Keratinocyte (primary cell): ENCODE measurements at regions not wholly inside any gene's neighbourhood (a gene's known extent, or its start where the extent isn't known, plus 50 kb on each side); places are given as distances from the start of the nearest gene placed in this dataset.

Source experiments
- DNase-seq: peaks from one replicate; pipeline ENCODE4 v3.0.0-alpha.2; 2011; ENCODE audit warnings: low read depth, missing footprints, low spot score
- FAIRE-seq: peaks from 2 replicates; lab custom pipeline; 2011; peaks lifted over from hg19 to GRCh38; lab: Jason Lieb, UNC
- H2AFZ ChIP-seq: 2 replicates; pipeline ENCODE4 v1.6.0; 2012; ENCODE audit warnings: low read length, control low read depth, inconsistent platforms; ENCODE audit not compliant: control insufficient read depth
- H3K27ac ChIP-seq: 2 replicates; pipeline ENCODE4 v1.5.1; 2011; ENCODE audit warnings: low read length; ENCODE audit not compliant: control insufficient read depth, insufficient read depth
- H3K27me3 ChIP-seq: 3 replicates; pipeline ENCODE4 v1.6.0; 2011; ENCODE audit warnings: low read length; ENCODE audit not compliant: control insufficient read depth, insufficient read depth; ENCODE audit errors: extremely low read depth
- H3K36me3 ChIP-seq, 2 experiments: 2 replicates in 1 of 2; 3 replicates in 1 of 2; pipeline ENCODE4 v1.5.1; 2011; ENCODE audit warnings: low read length in 2 of 2, mild to moderate bottlenecking in 1 of 2; ENCODE audit not compliant: control insufficient read depth in 2 of 2, insufficient read depth in 2 of 2; ENCODE audit errors: extremely low read depth in 1 of 2
- H3K4me1 ChIP-seq: 3 replicates; pipeline ENCODE4 v1.5.1; 2011; ENCODE audit warnings: low read length; ENCODE audit not compliant: control insufficient read depth, insufficient read depth; ENCODE audit errors: extremely low read depth
- H3K4me2 ChIP-seq: 3 replicates; pipeline ENCODE4 v1.6.0; 2011; ENCODE audit warnings: low read depth, low read length; ENCODE audit not compliant: control insufficient read depth, insufficient read depth; ENCODE audit errors: extremely low read depth
- H3K4me3 ChIP-seq, 3 experiments: fragments of 200-600 bp in 1 of 3; sonication (generic) in 1 of 3; 2 replicates in 2 of 3; 3 replicates in 1 of 3; pipeline ENCODE4 v1.5.1; 2011 to 2016; ENCODE audit warnings: low read length in 3 of 3, mild to moderate bottlenecking in 3 of 3, control low read depth in 2 of 3, inconsistent platforms in 1 of 3, low read depth in 1 of 3, mixed read lengths in 1 of 3, mixed run types in 1 of 3, moderate library complexity in 1 of 3; ENCODE audit not compliant: control insufficient read depth in 2 of 3, insufficient read depth in 2 of 3; ENCODE audit errors: extremely low read depth in 1 of 3
- H3K79me2 ChIP-seq: 2 replicates; pipeline ENCODE4 v1.6.0; 2012; ENCODE audit warnings: low read length; ENCODE audit not compliant: control insufficient read depth, insufficient read depth
- H3K9ac ChIP-seq: 3 replicates; pipeline ENCODE4 v1.6.0; 2011; ENCODE audit warnings: low read length; ENCODE audit not compliant: control insufficient read depth, insufficient read depth; ENCODE audit errors: extremely low read depth
- H3K9me1 ChIP-seq: 3 replicates; pipeline ENCODE4 v1.6.0; 2011; ENCODE audit warnings: low read length; ENCODE audit not compliant: control insufficient read depth, insufficient read depth; ENCODE audit errors: extremely low read depth
- H3K9me3 ChIP-seq: 2 replicates; pipeline ENCODE4 v1.5.1; 2012; ENCODE audit warnings: low read depth, low read length; ENCODE audit not compliant: control insufficient read depth
- H4K20me1 ChIP-seq: 3 replicates; pipeline ENCODE4 v1.6.0; 2011; ENCODE audit warnings: low read length; ENCODE audit not compliant: control insufficient read depth, insufficient read depth; ENCODE audit errors: extremely low read depth
- CTCF ChIP-seq, 3 experiments: IDR thresholded peaks in 1 of 3; conservative IDR thresholded peaks in 1 of 3; optimal IDR thresholded peaks in 1 of 3; 2 replicates in 2 of 3; 3 replicates in 1 of 3; pipeline versions ENCODE3 to v1.5.1; 2011; ENCODE audit warnings: low read length in 3 of 3, mild to moderate bottlenecking in 3 of 3, moderate library complexity in 2 of 3, control low read depth in 1 of 3, inconsistent platforms in 1 of 3; ENCODE audit not compliant: insufficient read depth in 2 of 3; ENCODE audit errors: extremely low read depth in 1 of 3
- EZH2 ChIP-seq: IDR thresholded peaks from one replicate; pipeline ENCODE4 v1.6.1; 2012; ENCODE audit warnings: inconsistent platforms, mild to moderate bottlenecking, low read length, moderate library complexity
- dilution Hi-C: fragments of 300-500 bp; cut with MboI; formaldehyde crosslinking; loops from one replicate; pipeline ENCODE4 v1.7.0; 2020; ENCODE audit warnings: low sequenced_read_pairs; ENCODE audit not compliant: extremely low pct_ligation_motif_present

GRCh38 chr12:118633071-118633470 is 256.7 kb downstream of the SUDS3 start:
- Histone ChIP-seq H3K4me1 (no peaks in the 10 kb centered on the region), H3K4me3 (no peak overlapping the region), H3K36me3 (no peaks in the 10 kb centered on the region), H3K9ac (no peak overlapping the region), H2AFZ (no peak overlapping the region), H3K27ac (no peak overlapping the region), H3K27me3 (no peaks in the 10 kb centered on the region), H4K20me1 (no peaks in the 10 kb centered on the region), H3K4me2 (no peak overlapping the region), H3K9me1 (no peaks in the 10 kb centered on the region), H3K79me2 (no peaks in the 10 kb centered on the region), H3K9me3 (no peaks in the 10 kb centered on the region)
- TF ChIP-seq EZH2 (no peak), CTCF (optimal IDR thresholded peaks at IDR 0.05 in 1 of 3, IDR thresholded peaks at IDR 0.05 in 1 of 3, conservative IDR thresholded peaks at IDR 0.05 in 1 of 3; ENCODE audit: extremely low read depth in 1 of 3, insufficient read depth in 2 of 3, low read length in 3 of 3) (no peak)
- DNase-seq (no peak), FAIRE-seq (no peak)
- dilution Hi-C loops = no loop called here

DNA sequence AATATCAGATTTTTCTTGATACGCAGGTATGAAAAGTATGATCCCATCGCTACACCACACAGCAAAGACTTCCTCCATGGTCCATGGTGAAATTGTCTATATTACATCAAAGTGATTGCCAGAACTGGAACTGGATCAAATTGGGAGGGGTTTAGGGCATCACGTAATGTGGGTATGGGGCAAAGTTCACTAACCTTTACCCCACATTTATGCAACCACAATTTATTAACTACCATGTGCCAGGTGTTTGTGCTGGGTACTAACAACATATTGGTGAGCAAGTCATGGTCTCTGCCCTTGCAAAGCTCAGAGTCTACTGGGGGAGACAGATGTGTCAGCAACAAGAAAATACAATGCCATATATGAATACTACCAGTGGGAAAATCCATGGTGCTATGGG is 258.9 kb downstream of the SUDS3 start:
- Histone ChIP-seq H3K4me1 (no peaks in the 10 kb centered on the region), H3K27ac (no peak overlapping the region), H3K79me2 (no peaks in the 10 kb centered on the region), H3K4me2 (no peak overlapping the region), H3K9me3 (no peaks in the 10 kb centered on the region), H3K9me1 (no peaks in the 10 kb centered on the region), H3K36me3 (no peaks in the 10 kb centered on the region), H2AFZ (no peak overlapping the region), H3K9ac (no peak overlapping the region), H4K20me1 (no peaks in the 10 kb centered on the region), H3K4me3 (no peak overlapping the region), H3K27me3 (no peaks in the 10 kb centered on the region)
- DNase-seq (no peak), FAIRE-seq (no peak)
- TF ChIP-seq CTCF (optimal IDR thresholded peaks at IDR 0.05 in 1 of 3, IDR thresholded peaks at IDR 0.05 in 1 of 3, conservative IDR thresholded peaks at IDR 0.05 in 1 of 3; ENCODE audit: extremely low read depth in 1 of 3, insufficient read depth in 2 of 3, low read length in 3 of 3) (no peak), EZH2 (no peak)
- dilution Hi-C loops = no loop called here
